OCI-LY1 (cell line): ENCODE measurements at regions not wholly inside any gene's neighbourhood (a gene's known extent, or its start where the extent isn't known, plus 50 kb on each side); places are given as distances from the start of the nearest gene placed in this dataset.

Experiments
- H2AFZ ChIP-seq: fragments of 200-600 bp; sonication (generic), shearing (Covaris generic); 2 replicates; pipeline ENCODE4 v1.6.0; 2014; ENCODE audit warnings: antibody characterized with exemption, mild to moderate bottlenecking, low read length
- H3F3A ChIP-seq: fragments of 200-600 bp; sonication (generic), shearing (Covaris generic); 2 replicates; pipeline ENCODE4 v1.6.0; 2014; ENCODE audit warnings: mild to moderate bottlenecking, antibody characterized with exemption, low read length, moderate library complexity; ENCODE audit not compliant: insufficient read depth
- H3K27ac ChIP-seq: fragments of 200-600 bp; sonication (generic); 2 replicates; pipeline ENCODE4 v1.5.1; 2014; ENCODE audit warnings: low read length, mixed run types, mild to moderate bottlenecking, low read depth; ENCODE audit not compliant: poor library complexity, severe bottlenecking
- H3K27me3 ChIP-seq: fragments of 200-600 bp; sonication (generic); 2 replicates; pipeline ENCODE4 v1.6.0; 2014; ENCODE audit warnings: antibody characterized with exemption, mild to moderate bottlenecking, low read length, moderate library complexity; ENCODE audit not compliant: insufficient read depth
- H3K36me3 ChIP-seq: fragments of 200-600 bp; sonication (generic); 2 replicates; pipeline ENCODE4 v1.6.1; 2014; ENCODE audit warnings: mild to moderate bottlenecking, antibody characterized with exemption, low read length, moderate library complexity, mixed read lengths; ENCODE audit not compliant: insufficient read depth
- H3K4me1 ChIP-seq: fragments of 200-600 bp; sonication (generic); 2 replicates; pipeline ENCODE4 v1.5.1; 2014; ENCODE audit warnings: mild to moderate bottlenecking, low read length, moderate library complexity; ENCODE audit not compliant: insufficient read depth, severe bottlenecking
- H3K4me2 ChIP-seq: fragments of 200-600 bp; sonication (generic), shearing (Covaris generic); 2 replicates; pipeline ENCODE4 v1.6.1; 2014; ENCODE audit warnings: low read length
- H3K4me3 ChIP-seq: fragments of 200-600 bp; sonication (generic); 2 replicates; pipeline ENCODE4 v1.5.1; 2014; ENCODE audit warnings: low read length, low read depth, mild to moderate bottlenecking, mixed read lengths; ENCODE audit not compliant: poor library complexity, severe bottlenecking
- H3K79me2 ChIP-seq: fragments of 200-600 bp; shearing (Covaris generic); 2 replicates; pipeline ENCODE4 v1.6.1; 2016; ENCODE audit warnings: mixed run types, low read length, mixed read lengths; ENCODE audit not compliant: insufficient read depth
- H3K9ac ChIP-seq: fragments of 200-600 bp; sonication (generic), shearing (Covaris generic); 2 replicates; pipeline ENCODE4 v1.6.1; 2014; ENCODE audit warnings: mild to moderate bottlenecking, low read length, mixed read lengths
- H3K9me2 ChIP-seq: fragments of 200-600 bp; sonication (generic), shearing (Covaris generic); 2 replicates; pipeline ENCODE4 v1.6.1; 2014; ENCODE audit warnings: low read depth, mild to moderate bottlenecking, low read length, mixed read lengths
- H3K9me3 ChIP-seq: fragments of 200-600 bp; shearing (Covaris generic); 2 replicates; pipeline ENCODE4 v1.6.1; 2014; ENCODE audit warnings: low read length, mixed read lengths
- H4K20me1 ChIP-seq: fragments of 200-600 bp; sonication (generic), shearing (Covaris generic); 2 replicates; pipeline ENCODE4 v1.6.0; 2016; ENCODE audit warnings: mild to moderate bottlenecking, low read length; ENCODE audit not compliant: insufficient read depth
- CTCF ChIP-seq: fragments of 200-600 bp; sonication (generic), shearing (Covaris generic); IDR thresholded peaks from 2 replicates; pipeline ENCODE4 v1.5.1; 2017; ENCODE audit warnings: mild to moderate bottlenecking, antibody characterized with exemption, low read length, moderate library complexity, mixed read lengths
- EZH2 ChIP-seq: fragments of 200-600 bp; sonication (generic), shearing (Covaris generic); IDR thresholded peaks from 2 replicates; pipeline ENCODE4 v1.8.0; 2017; ENCODE audit warnings: borderline replicate concordance, mixed run types, mild to moderate bottlenecking, antibody characterized with exemption, low read length, moderate library complexity, mixed read lengths

GRCh38 chr1:181202986-181203555, 114.6 kb downstream of the IER5 start:
- Histone ChIP-seq H3K4me2 (no peak overlapping the region), H3K27ac (no peak overlapping the region), H3K4me3 (no peak overlapping the region), H3F3A (no peaks in the 10 kb centered on the region), H3K36me3 (no peaks in the 10 kb centered on the region), H3K79me2 (no peaks in the 10 kb centered on the region), H2AFZ (no peak overlapping the region), H4K20me1 (no peaks in the 10 kb centered on the region), H3K4me1 (no peaks in the 10 kb centered on the region), H3K9ac (no peak overlapping the region), H3K27me3 (0 out of 2 replicates have a peak, but pooled peaks cover 6% of the 10 kb centered on the region), H3K9me3 (no peaks in the 10 kb centered on the region), H3K9me2 (no peaks in the 10 kb centered on the region)
- TF ChIP-seq CTCF (no peak), EZH2 (no peak)

- H3K27me3 ChIP-seq: 0 out of 2 replicates have a peak, but pooled peaks cover 6% of the 10 kb centered on the region
- TF ChIP-seq EZH2 (no peak), CTCF (no peak)
These were observed 116.0 kb downstream of the IER5 start for GRCh38 chr1:181204530-181204929.

GRCh38 chr1:181205901-181206300, 117.4 kb downstream of the IER5 start:
- H3K79me2 ChIP-seq: no peaks in the 10 kb centered on the region
- H3K9me2 ChIP-seq: no peaks in the 10 kb centered on the region
- H3K4me1 ChIP-seq: no peaks in the 10 kb centered on the region
- no peak overlapping the region for H2AFZ ChIP-seq
- H3K36me3 ChIP-seq: no peaks in the 10 kb centered on the region
- TF ChIP-seq CTCF: no peak
- no peak for TF ChIP-seq EZH2
- H3K4me2 ChIP-seq: no peak overlapping the region
- no peaks in the 10 kb centered on the region for H3K9me3 ChIP-seq
- no peaks in the 10 kb centered on the region for H3F3A ChIP-seq
- no peak overlapping the region for H3K4me3 ChIP-seq
- H4K20me1 ChIP-seq: no peaks in the 10 kb centered on the region
- no peak overlapping the region for H3K9ac ChIP-seq
- H3K27ac ChIP-seq: no peak overlapping the region
- H3K27me3 ChIP-seq: 0 out of 2 replicates have a peak, but pooled peaks cover 6% of the 10 kb centered on the region

More at GRCh38 chr1:181204530-181204929, 116.0 kb downstream of the IER5 start:
- no peaks in the 10 kb centered on the region for H3K9me2 ChIP-seq
- H3K4me3 ChIP-seq: no peak overlapping the region
- no peak overlapping the region for H3K9ac ChIP-seq
- no peaks in the 10 kb centered on the region for H3K79me2 ChIP-seq
- no peak overlapping the region for H3K4me2 ChIP-seq
- no peak overlapping the region for H2AFZ ChIP-seq
- no peak overlapping the region for H3K27ac ChIP-seq
- H3F3A ChIP-seq: no peaks in the 10 kb centered on the region
- H3K36me3 ChIP-seq: no peaks in the 10 kb centered on the region
- no peaks in the 10 kb centered on the region for H4K20me1 ChIP-seq
- no peaks in the 10 kb centered on the region for H3K4me1 ChIP-seq
- no peaks in the 10 kb centered on the region for H3K9me3 ChIP-seq
